ENCODE measurements at regions not wholly inside any gene's neighbourhood (a gene's known extent, or its start where the extent isn't known, plus 50 kb on each side); places are given as distances from the start of the nearest gene placed in this dataset.

GRCh38 chr2:144333143-144333555 is 186.8 kb downstream of the ZEB2 start:
- no peak for DNase-seq (ENCODE audit: low spot score)

- DNase-seq (ENCODE audit: low spot score): peak; percentile 88
Observed at GRCh38 chr2:144332356-144333142, 187.4 kb downstream of the ZEB2 start.

- peak; percentile 7 for DNase-seq (ENCODE audit: low spot score)
Observed at GRCh38 chr2:144331674-144332355, 188.1 kb downstream of the ZEB2 start.

GRCh38 chr2:144330951-144331673 is 188.8 kb downstream of the ZEB2 start:
- DNase-seq (ENCODE audit: low spot score): peak; percentile 18

GRCh38 chr2:144329472-144329871 is 190.4 kb downstream of the ZEB2 start:
- no peak for DNase-seq (ENCODE audit: low spot score)

- no peak for DNase-seq (ENCODE audit: low spot score)
Observed at GRCh38 chr2:144328938-144329337, 191.0 kb downstream of the ZEB2 start.

- no peak for DNase-seq (ENCODE audit: low spot score)
Observed at GRCh38 chr2:144326825-144327224, 193.1 kb downstream of the ZEB2 start.

- no peak for DNase-seq (ENCODE audit: low spot score)
Observed at GRCh38 chr2:144325086-144325485, 194.8 kb downstream of the ZEB2 start.

- no peak for DNase-seq (ENCODE audit: low spot score)
Observed at GRCh38 chr2:144324446-144325045, 195.4 kb downstream of the ZEB2 start.

- DNase-seq (ENCODE audit: low spot score): no peak
Observed at GRCh38 chr2:144323946-144324345, 196.0 kb downstream of the ZEB2 start.

- no peak for DNase-seq (ENCODE audit: low spot score)
Observed at GRCh38 chr2:144322379-144322778, 197.5 kb downstream of the ZEB2 start.

GRCh38 chr2:144320491-144320890 is 199.4 kb downstream of the ZEB2 start:
- peak; percentile 34 for DNase-seq (ENCODE audit: low spot score)

GRCh38 chr2:144317071-144317738 is 202.7 kb downstream of the ZEB2 start:
- DNase-seq (ENCODE audit: low spot score): no peak

GRCh38 chr2:144310889-144311608 is 208.9 kb downstream of the ZEB2 start:
- no peak for DNase-seq (ENCODE audit: low spot score)

GRCh38 chr2:144310484-144310883 is 209.4 kb downstream of the ZEB2 start:
- DNase-seq (ENCODE audit: low spot score): no peak

- DNase-seq (ENCODE audit: low spot score): no peak
Observed at GRCh38 chr2:144307711-144308110, 212.2 kb downstream of the ZEB2 start.

- no peak for DNase-seq (ENCODE audit: low spot score)
Observed at GRCh38 chr2:144304202-144304601, 215.7 kb downstream of the ZEB2 start.

GRCh38 chr2:144300632-144301031 is 219.3 kb downstream of the ZEB2 start:
- no peak for DNase-seq (ENCODE audit: low spot score)

GRCh38 chr2:144290276-144290675 is 229.6 kb downstream of the ZEB2 start:
- DNase-seq (ENCODE audit: low spot score): no peak

GRCh38 chr2:144288438-144288837 is 231.5 kb downstream of the ZEB2 start:
- DNase-seq (ENCODE audit: low spot score): no peak

GRCh38 chr2:144285324-144285723 is 234.6 kb downstream of the ZEB2 start:
- no peak for DNase-seq (ENCODE audit: low spot score)

Data from RKO (cell line).